HCT116 (cell line): ENCODE measurements at regions not wholly inside any gene's neighbourhood (a gene's known extent, or its start where the extent isn't known, plus 50 kb on each side); places are given as distances from the start of the nearest gene placed in this dataset.

Experiments used
- ATAC-seq: fragments of 200-7000 bp; cut with Tn5 transposase; 2 replicates; pipeline ENCODE4 v1.9.1; 2020; ENCODE audit warnings: mild to moderate bottlenecking, moderate library complexity
- BruUV-seq: library from RNA; stranded (reverse); fragments of 400-500 nt; replicated peaks from 2 replicates; lab custom pipeline; 2021; lab: Mats Ljungman, UMichigan
- CTCF ChIA-PET: fragments of 300-600 bp; sonication (Branson Sonifier 250); formaldehyde crosslinking; loops from one replicate; lab custom pipeline; 2021; ENCODE audit warnings: antibody characterized with exemption; lab: Charles Lee
- POLR2A ChIA-PET: fragments of 300-600, 350-600 bp; sonication (Branson Sonifier 250); formaldehyde crosslinking; loops from one replicate; lab custom pipeline; 2021; ENCODE audit warnings: antibody characterized with exemption; lab: Charles Lee
- RAD21 ChIA-PET, 2 experiments: fragments of 300-600 bp; sonication (Branson Sonifier 250); formaldehyde crosslinking; loops; one replicate each; lab custom pipeline; 2023; ENCODE audit warnings: low total read pairs in 2 of 2; ENCODE audit not compliant: uncharacterized antibody in 2 of 2, unreplicated experiment in 2 of 2, low non-redundant PET in 1 of 2; lab: Charles Lee
- DNase-seq: peaks from one replicate; pipeline ENCODE4 v3.0.0-alpha.2; 2010; ENCODE audit warnings: low read depth, low spot score
- H2AFZ ChIP-seq: fragments of 200-600 bp; shearing (Covaris generic), sonication (generic); 2 replicates; pipeline ENCODE4 v1.6.1; 2017; ENCODE audit warnings: low read depth, mixed run types, mixed read lengths, antibody characterized with exemption, low read length; ENCODE audit not compliant: poor library complexity, severe bottlenecking
- H3K27ac ChIP-seq: 2 replicates; pipeline ENCODE4 v1.5.1; 2012; ENCODE audit warnings: low read depth, low read length
- H3K27me3 ChIP-seq: fragments of 200-600 bp; sonication (generic); 2 replicates; pipeline ENCODE4 v1.6.1; 2016; ENCODE audit warnings: mixed run types, low read length, mixed read lengths; ENCODE audit not compliant: insufficient read depth
- H3K36me3 ChIP-seq, 2 experiments: fragments of 200-500 bp in 1 of 2; fragments of 200-600 bp in 1 of 2; sonication (Bioruptor generic) in 1 of 2; sonication (generic) in 1 of 2; 2 replicates each; pipeline versions ENCODE4 v1.5.1 to v1.6.1; 2014 to 2016; ENCODE audit warnings: low read length in 2 of 2, inconsistent platforms in 1 of 2, mixed read lengths in 1 of 2, mixed run types in 1 of 2; ENCODE audit not compliant: insufficient read depth in 2 of 2, control insufficient read depth in 1 of 2
- H3K4me1 ChIP-seq, 2 experiments: fragments of 200-600 bp in 1 of 2; sonication (generic) in 1 of 2; 2 replicates each; pipeline versions ENCODE4 v1.5.1 to v1.6.1; 2012 to 2017; ENCODE audit warnings: low read length in 2 of 2, inconsistent platforms in 1 of 2, mild to moderate bottlenecking in 1 of 2, mixed read lengths in 1 of 2, mixed run types in 1 of 2, moderate library complexity in 1 of 2; ENCODE audit not compliant: insufficient read depth in 2 of 2, control insufficient read depth in 1 of 2
- H3K4me2 ChIP-seq: fragments of 200-600 bp; sonication (generic); 2 replicates; pipeline ENCODE4 v1.6.1; 2017; ENCODE audit warnings: mixed run types, low read length, mixed read lengths
- H3K4me3 ChIP-seq, 2 experiments: fragments of 200-600 bp in 1 of 2; sonication (generic) in 1 of 2; replicated peaks in 1 of 2; 2 replicates each; pipeline ENCODE4 v1.5.1; 2011 to 2016; ENCODE audit warnings: low read length in 2 of 2, control low read depth in 1 of 2, low read depth in 1 of 2, mild to moderate bottlenecking in 1 of 2, mixed read lengths in 1 of 2, mixed run types in 1 of 2
- H3K79me2 ChIP-seq: fragments of 200-600 bp; sonication (generic); 2 replicates; pipeline ENCODE4 v1.6.1; 2017; ENCODE audit warnings: mild to moderate bottlenecking, mixed run types, low read length, moderate library complexity, mixed read lengths; ENCODE audit not compliant: insufficient read depth
- H3K9ac ChIP-seq: fragments of 200-600 bp; sonication (generic); 2 replicates; pipeline ENCODE4 v1.6.1; 2016; ENCODE audit warnings: low read length, mixed read lengths
- H3K9me2 ChIP-seq: fragments of 200-600 bp; sonication (generic), shearing (Covaris generic); 2 replicates; pipeline ENCODE4 v1.6.1; 2017; ENCODE audit warnings: mixed run types, mild to moderate bottlenecking, moderate library complexity; ENCODE audit not compliant: insufficient read depth
- H3K9me3 ChIP-seq, 2 experiments: fragments of 200-500 bp in 1 of 2; fragments of 200-600 bp in 1 of 2; sonication (Bioruptor generic) in 1 of 2; sonication (generic) in 1 of 2; 2 replicates each; pipeline ENCODE4 v1.6.1; 2014 to 2017; ENCODE audit warnings: low read length in 2 of 2, mixed read lengths in 2 of 2, inconsistent platforms in 1 of 2, low read depth in 1 of 2, mild to moderate bottlenecking in 1 of 2, mixed run types in 1 of 2, moderate library complexity in 1 of 2; ENCODE audit not compliant: control insufficient read depth in 1 of 2, insufficient read depth in 1 of 2
- H4K20me1 ChIP-seq: fragments of 200-600 bp; sonication (generic), shearing (Covaris generic); 2 replicates; pipeline ENCODE4 v1.6.1; 2017; ENCODE audit warnings: mixed run types, mild to moderate bottlenecking, moderate library complexity; ENCODE audit not compliant: insufficient read depth
- CEBPB ChIP-seq: IDR thresholded peaks from 2 replicates; pipeline ENCODE4 v1.6.1; 2012; ENCODE audit warnings: low read depth
- REST ChIP-seq: IDR thresholded peaks from 2 replicates; pipeline ENCODE4 v1.6.1; 2012; ENCODE audit warnings: low read depth
- YY1 ChIP-seq: IDR thresholded peaks from 2 replicates; pipeline ENCODE4 v1.6.1; 2011; ENCODE audit warnings: low read length, low read depth, moderate library complexity, mild to moderate bottlenecking; ENCODE audit not compliant: insufficient replicate concordance; ENCODE audit errors: extremely low read depth
- intact Hi-C: fragments of 100-400 bp; cut with micrococcal nuclease; formaldehyde crosslinking; loops from 2 replicates; pipeline ENCODE4 v1.10.0; 2022
- TF ChIP-seq, protein P1 (sequence below), 3 experiments: fragments of 200-600 bp in 1 of 3; sonication (generic) in 1 of 3; IDR thresholded peaks in 2 of 3; conservative IDR thresholded peaks in 1 of 3; 2 replicates each; pipeline ENCODE4 v1.5.1; 2012 to 2017; ENCODE audit warnings: low read depth in 2 of 3, low read length in 2 of 3, antibody characterized with exemption in 1 of 3, borderline replicate concordance in 1 of 3, control low read depth in 1 of 3, mild to moderate bottlenecking in 1 of 3, mixed read lengths in 1 of 3, mixed run types in 1 of 3, moderate library complexity in 1 of 3; ENCODE audit not compliant: insufficient read depth in 1 of 3

DNA sequence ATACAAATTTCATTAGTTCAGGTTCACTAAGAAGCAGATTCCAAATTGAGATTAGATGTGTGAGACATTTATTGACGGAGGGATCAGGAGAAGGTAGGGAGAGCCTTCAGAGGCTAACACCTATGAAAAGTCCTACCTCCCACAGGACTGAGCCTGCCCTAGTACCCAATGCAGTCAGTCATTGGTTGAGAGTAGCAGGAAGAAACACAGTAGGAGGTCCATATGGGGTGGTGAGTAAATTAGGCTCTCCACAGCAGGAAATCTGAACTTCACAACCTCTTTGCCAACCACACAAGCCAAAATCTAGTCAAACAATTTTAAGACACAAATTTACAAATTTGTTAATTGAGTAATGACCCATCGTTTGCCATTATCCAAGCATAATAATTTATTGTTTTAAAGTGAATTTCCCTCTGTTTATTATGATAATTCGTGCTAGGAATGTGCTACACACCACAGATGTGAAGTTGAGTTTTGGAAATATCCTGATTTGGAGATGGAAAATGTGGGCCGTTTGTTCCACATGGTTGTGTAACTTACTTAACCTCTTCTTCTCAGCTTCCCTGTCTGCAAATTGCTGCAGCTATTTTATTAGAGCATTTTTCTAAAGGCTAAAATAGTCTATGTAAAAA lies 542.1 kb downstream of the ETS1 start:
- H3K9me3 ChIP-seq: no peaks in the 10 kb centered on the region

More for the DNA sequence above, 542.1 kb downstream of the ETS1 start:
- H3K9ac ChIP-seq: no peak overlapping the region
- no peak overlapping the region for H3K4me2 ChIP-seq
- ATAC-seq: no peak
- intact Hi-C loops: loop anchor here (10.0 kb wide), 1 partner anchor 610 kb away; no protein-coding TSS in a partner anchor
- H3K36me3 ChIP-seq: no peaks in the 10 kb centered on the region
- POLR2A ChIA-PET: no interaction called here
- H2AFZ ChIP-seq: no peak overlapping the region
- H3K4me1 ChIP-seq: no peaks in the 10 kb centered on the region
- H3K79me2 ChIP-seq: no peaks in the 10 kb centered on the region
- no peaks in the 10 kb centered on the region for H3K9me2 ChIP-seq
- no peaks in the 10 kb centered on the region for H4K20me1 ChIP-seq
- RAD21 ChIA-PET: no interaction called here
- CTCF ChIA-PET: no interaction called here
- no peak for DNase-seq
- TF ChIP-seq, protein P1, sequence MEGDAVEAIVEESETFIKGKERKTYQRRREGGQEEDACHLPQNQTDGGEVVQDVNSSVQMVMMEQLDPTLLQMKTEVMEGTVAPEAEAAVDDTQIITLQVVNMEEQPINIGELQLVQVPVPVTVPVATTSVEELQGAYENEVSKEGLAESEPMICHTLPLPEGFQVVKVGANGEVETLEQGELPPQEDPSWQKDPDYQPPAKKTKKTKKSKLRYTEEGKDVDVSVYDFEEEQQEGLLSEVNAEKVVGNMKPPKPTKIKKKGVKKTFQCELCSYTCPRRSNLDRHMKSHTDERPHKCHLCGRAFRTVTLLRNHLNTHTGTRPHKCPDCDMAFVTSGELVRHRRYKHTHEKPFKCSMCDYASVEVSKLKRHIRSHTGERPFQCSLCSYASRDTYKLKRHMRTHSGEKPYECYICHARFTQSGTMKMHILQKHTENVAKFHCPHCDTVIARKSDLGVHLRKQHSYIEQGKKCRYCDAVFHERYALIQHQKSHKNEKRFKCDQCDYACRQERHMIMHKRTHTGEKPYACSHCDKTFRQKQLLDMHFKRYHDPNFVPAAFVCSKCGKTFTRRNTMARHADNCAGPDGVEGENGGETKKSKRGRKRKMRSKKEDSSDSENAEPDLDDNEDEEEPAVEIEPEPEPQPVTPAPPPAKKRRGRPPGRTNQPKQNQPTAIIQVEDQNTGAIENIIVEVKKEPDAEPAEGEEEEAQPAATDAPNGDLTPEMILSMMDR (IDR thresholded peaks at IDR 0.05 in 2 of 3, conservative IDR thresholded peaks at IDR 0.05 in 1 of 3; ENCODE audit: borderline replicate concordance in 1 of 3, insufficient read depth in 1 of 3, low read depth in 2 of 3, low read length in 2 of 3): no peak
- no peak for TF ChIP-seq REST
- TF ChIP-seq CEBPB: no peak
- TF ChIP-seq YY1: no peak
- no peak overlapping the region for H3K27ac ChIP-seq
- BruUV-seq: no TSS peak
- 0 out of 2 replicates have a peak, but pooled peaks cover 5% of the 10 kb centered on the region for H3K27me3 ChIP-seq
- H3K4me3 ChIP-seq: no peak overlapping the region
